Endothelial cell of umbilical vein (primary cell): ENCODE measurements at regions not wholly inside any gene's neighbourhood (a gene's known extent, or its start where the extent isn't known, plus 50 kb on each side); places are given as distances from the start of the nearest gene placed in this dataset.

Source experiments
- BruUV-seq: library from RNA; stranded (reverse); fragments of 400-500 nt; replicated peaks from 2 replicates; lab custom pipeline; 2021; lab: Mats Ljungman, UMichigan
- CTCF ChIA-PET: fragments of 300-600, 350-600 bp; sonication (Branson Sonifier 250); formaldehyde crosslinking; loops from one replicate; lab custom pipeline; 2021; ENCODE audit warnings: antibody characterized with exemption, inconsistent platforms; lab: Charles Lee
- POLR2A ChIA-PET: fragments of 300-600, 350-600 bp; sonication (Branson Sonifier 250); formaldehyde crosslinking; loops from one replicate; lab custom pipeline; 2021; ENCODE audit warnings: antibody characterized with exemption, inconsistent platforms; lab: Charles Lee
- DNase-seq: peaks from one replicate; pipeline ENCODE4 v3.0.0-alpha.2; 2011; ENCODE audit warnings: low read depth, low spot score
- FAIRE-seq: peaks from 2 replicates; lab custom pipeline; 2011; peaks lifted over from hg19 to GRCh38; lab: Jason Lieb, UNC
- H2AFZ ChIP-seq: 2 replicates; pipeline ENCODE4 v1.6.0; 2012; ENCODE audit warnings: low read depth, low read length, control low read depth, inconsistent platforms
- H3K27ac ChIP-seq: 2 replicates; pipeline ENCODE4 v1.5.1; 2011; ENCODE audit warnings: low read depth, mild to moderate bottlenecking, control low read depth, low read length, moderate library complexity; ENCODE audit not compliant: insufficient read depth
- H3K27me3 ChIP-seq, 2 experiments: 2 replicates each; pipeline versions ENCODE4 v1.6.0 to v1.6.1; 2011; ENCODE audit warnings: low read length in 2 of 2, mixed read lengths in 1 of 2; ENCODE audit not compliant: control insufficient read depth in 2 of 2, insufficient read depth in 2 of 2
- H3K36me3 ChIP-seq, 2 experiments: 2 replicates in 1 of 2; 3 replicates in 1 of 2; pipeline ENCODE4 v1.5.1; 2011; ENCODE audit warnings: low read length in 2 of 2, mild to moderate bottlenecking in 1 of 2, moderate library complexity in 1 of 2; ENCODE audit not compliant: control insufficient read depth in 2 of 2, insufficient read depth in 2 of 2; ENCODE audit errors: extremely low read depth in 1 of 2
- H3K4me1 ChIP-seq: 3 replicates; pipeline ENCODE4 v1.5.1; 2011; ENCODE audit warnings: mild to moderate bottlenecking, low read length; ENCODE audit not compliant: control insufficient read depth, insufficient read depth; ENCODE audit errors: extremely low read depth
- H3K4me2 ChIP-seq: 2 replicates; pipeline ENCODE4 v1.6.1; 2011; ENCODE audit warnings: low read length, control low read depth, mixed read lengths; ENCODE audit not compliant: insufficient read depth
- H3K4me3 ChIP-seq, 3 experiments: fragments of 200-600 bp in 1 of 3; sonication (generic), shearing (Covaris generic) in 1 of 3; replicated peaks in 1 of 3; 2 replicates each; pipeline ENCODE4 v1.5.1; 2011 to 2016; ENCODE audit warnings: control low read depth in 3 of 3, low read length in 3 of 3, mild to moderate bottlenecking in 2 of 3, inconsistent platforms in 1 of 3, low read depth in 1 of 3, moderate library complexity in 1 of 3; ENCODE audit not compliant: insufficient read depth in 1 of 3
- H3K79me2 ChIP-seq: 2 replicates; pipeline ENCODE4 v1.6.0; 2012; ENCODE audit warnings: low read length, inconsistent platforms; ENCODE audit not compliant: control insufficient read depth, insufficient read depth
- H3K9ac ChIP-seq: replicated peaks from 2 replicates; pipeline ENCODE3; 2011; ENCODE audit warnings: low read length, control low read depth; ENCODE audit not compliant: insufficient read depth; ENCODE audit errors: extremely low read depth
- H3K9me1 ChIP-seq: replicated peaks from 3 replicates; pipeline ENCODE4 v1.6.0; 2011; ENCODE audit warnings: mild to moderate bottlenecking, low read length; ENCODE audit not compliant: control insufficient read depth, insufficient read depth; ENCODE audit errors: extremely low read depth
- H3K9me3 ChIP-seq: replicated peaks from 2 replicates; pipeline ENCODE4 v1.5.1; 2012; ENCODE audit warnings: low read length, inconsistent platforms; ENCODE audit not compliant: control insufficient read depth, insufficient read depth
- H4K20me1 ChIP-seq: replicated peaks from 2 replicates; pipeline ENCODE3; 2011; ENCODE audit warnings: mild to moderate bottlenecking, low read length; ENCODE audit not compliant: control insufficient read depth, insufficient read depth; ENCODE audit errors: extremely low read depth
- CTCF ChIP-seq, 2 donors: IDR thresholded peaks; 1 replicate in 1 of 2; 2 replicates in 1 of 2; pipeline ENCODE4 v1.5.1; 2011; ENCODE audit warnings: low read length in 2 of 2, mild to moderate bottlenecking in 2 of 2, moderate library complexity in 2 of 2, control low read depth in 1 of 2, inconsistent platforms in 1 of 2, low read depth in 1 of 2; ENCODE audit not compliant: insufficient read depth in 1 of 2; ENCODE audit errors: extremely low read depth in 1 of 2
- EZH2 ChIP-seq: IDR thresholded peaks from 2 replicates; pipeline ENCODE4 v1.6.1; 2012; ENCODE audit warnings: borderline replicate concordance, low read depth, mild to moderate bottlenecking, moderate library complexity, low read length, inconsistent platforms; ENCODE audit not compliant: severe bottlenecking
- FOS ChIP-seq: IDR thresholded peaks from 2 replicates; pipeline ENCODE4 v1.6.1; 2011; ENCODE audit warnings: mild to moderate bottlenecking, low read length, moderate library complexity, borderline replicate concordance; ENCODE audit not compliant: insufficient read depth
- GATA2 ChIP-seq: IDR thresholded peaks from 2 replicates; pipeline ENCODE4 v1.7.0; 2011; ENCODE audit warnings: low read depth, mild to moderate bottlenecking, moderate library complexity, mixed read lengths, low read length; ENCODE audit not compliant: insufficient read length, insufficient read depth
- JUN ChIP-seq: IDR thresholded peaks from 2 replicates; pipeline ENCODE4 v1.6.1; 2011; ENCODE audit warnings: borderline replicate concordance, low read depth; ENCODE audit not compliant: insufficient read length, insufficient read depth
- MAX ChIP-seq: IDR thresholded peaks from 2 replicates; pipeline ENCODE4 v1.6.1; 2011; ENCODE audit not compliant: insufficient read depth, insufficient read length
- MYC ChIP-seq: IDR thresholded peaks from one replicate; pipeline ENCODE4 v1.6.1; 2011; ENCODE audit warnings: mild to moderate bottlenecking, low read depth, low read length
- POLR2A ChIP-seq: IDR thresholded peaks from 2 replicates; pipeline ENCODE4 v1.6.1; 2012; ENCODE audit warnings: low read depth, mild to moderate bottlenecking, control low read depth, low read length
- POLR2AphosphoS5 ChIP-seq: IDR thresholded peaks from 2 replicates; pipeline ENCODE4 v1.6.1; 2012; ENCODE audit warnings: low read depth, mild to moderate bottlenecking, control low read depth, low read length, moderate library complexity; ENCODE audit not compliant: insufficient read depth
- dilution Hi-C: fragments of 300-500 bp; cut with MboI; formaldehyde crosslinking; loops from one replicate; pipeline ENCODE4 v1.15.0; 2019; ENCODE audit warnings: low sequenced_read_pairs; ENCODE audit not compliant: extremely low pct_ligation_motif_present
- intact Hi-C: fragments of 100-400 bp; cut with micrococcal nuclease; formaldehyde crosslinking; loops from one replicate; pipeline ENCODE4 v1.10.0; 2022

GRCh38 chr2:221124532-221125240 is 447.4 kb downstream of the EPHA4 start:
- no peak overlapping the region for H2AFZ ChIP-seq
- H3K4me2 ChIP-seq: no peak overlapping the region
- no TSS peak for BruUV-seq

More at GRCh38 chr2:221124532-221125240, 447.4 kb downstream of the EPHA4 start:
- Histone ChIP-seq H3K4me3 (no peak overlapping the region), H3K4me1 (no peaks in the 10 kb centered on the region), H3K79me2 (no peaks in the 10 kb centered on the region), H4K20me1 (no peaks in the 10 kb centered on the region), H3K9ac (no peak overlapping the region), H3K36me3 (no peaks in the 10 kb centered on the region), H3K9me1 (no peaks in the 10 kb centered on the region), H3K27me3 (peaks cover 0 to 2% of the 10 kb centered on the region in 2 experiments), H3K9me3 (no peaks in the 10 kb centered on the region), H3K27ac (no peak overlapping the region)
- DNase-seq: no peak
- dilution Hi-C loops: no loop called here
- intact Hi-C loops: no loop called here
- TF ChIP-seq CTCF (IDR thresholded peaks at IDR 0.05; ENCODE audit: extremely low read depth in 1 of 2, insufficient read depth in 1 of 2, low read depth in 1 of 2, low read length in 2 of 2): no peak
- TF ChIP-seq JUN: no peak
- no peak for TF ChIP-seq FOS
- TF ChIP-seq POLR2AphosphoS5: no peak
- no peak for TF ChIP-seq GATA2
- no peak for TF ChIP-seq POLR2A
- no peak for TF ChIP-seq MYC
- no peak for TF ChIP-seq EZH2
- TF ChIP-seq MAX: no peak
- CTCF ChIA-PET: no interaction called here
- POLR2A ChIA-PET: no interaction called here
- FAIRE-seq: no peak
